K562 (cell line): ENCODE measurements at regions not wholly inside any gene's neighbourhood (a gene's known extent, or its start where the extent isn't known, plus 50 kb on each side); places are given as distances from the start of the nearest gene placed in this dataset.
A peak's percentile ranks its signal among the peaks of the same experiment; 100 is the strongest.

ENCODE experiments used
- CBFB ChIP-seq: sonication (generic); formaldehyde crosslinking; IDR thresholded peaks from 2 replicates; pipeline ENCODE4 v1.4.0; 2020; ENCODE audit warnings: mild to moderate bottlenecking, missing genetic modification reagents
- CREB1 ChIP-seq, 2 experiments: sonication (generic) in 1 of 2; formaldehyde crosslinking in 1 of 2; IDR thresholded peaks; 2 replicates each; pipeline versions ENCODE4 v1.6.1 to v1.8.0; 2012 to 2022; ENCODE audit warnings: inconsistent platforms in 1 of 2, mild to moderate bottlenecking in 1 of 2, missing genetic modification reagents in 1 of 2, moderate library complexity in 1 of 2
- POLR2A ChIP-seq: fragments of 450-650 bp; conservative IDR thresholded peaks from 2 replicates; pipeline ENCODE4 v1.6.1; 2016
- TF ChIP-seq, protein P1 (sequence below), 2 experiments: fragments of 450-650 bp in 1 of 2; sonication (generic) in 1 of 2; formaldehyde crosslinking in 1 of 2; IDR thresholded peaks; 2 replicates each; pipeline versions ENCODE4 v1.7.1 to v1.9.0; 2016 to 2022; ENCODE audit warnings: inconsistent platforms in 1 of 2, mild to moderate bottlenecking in 1 of 2, missing genetic modification reagents in 1 of 2

- TF ChIP-seq POLR2A (no peak), CBFB (CRISPR knock-in tag) (no peak), CREB1 (IDR thresholded peaks at IDR 0.05) (peak; percentile 31; the same call in 1 of the 2 replicates), CREB1 (CRISPR knock-in tag; IDR thresholded peaks at IDR 0.05) (no peak)
- TF ChIP-seq, protein P1, sequence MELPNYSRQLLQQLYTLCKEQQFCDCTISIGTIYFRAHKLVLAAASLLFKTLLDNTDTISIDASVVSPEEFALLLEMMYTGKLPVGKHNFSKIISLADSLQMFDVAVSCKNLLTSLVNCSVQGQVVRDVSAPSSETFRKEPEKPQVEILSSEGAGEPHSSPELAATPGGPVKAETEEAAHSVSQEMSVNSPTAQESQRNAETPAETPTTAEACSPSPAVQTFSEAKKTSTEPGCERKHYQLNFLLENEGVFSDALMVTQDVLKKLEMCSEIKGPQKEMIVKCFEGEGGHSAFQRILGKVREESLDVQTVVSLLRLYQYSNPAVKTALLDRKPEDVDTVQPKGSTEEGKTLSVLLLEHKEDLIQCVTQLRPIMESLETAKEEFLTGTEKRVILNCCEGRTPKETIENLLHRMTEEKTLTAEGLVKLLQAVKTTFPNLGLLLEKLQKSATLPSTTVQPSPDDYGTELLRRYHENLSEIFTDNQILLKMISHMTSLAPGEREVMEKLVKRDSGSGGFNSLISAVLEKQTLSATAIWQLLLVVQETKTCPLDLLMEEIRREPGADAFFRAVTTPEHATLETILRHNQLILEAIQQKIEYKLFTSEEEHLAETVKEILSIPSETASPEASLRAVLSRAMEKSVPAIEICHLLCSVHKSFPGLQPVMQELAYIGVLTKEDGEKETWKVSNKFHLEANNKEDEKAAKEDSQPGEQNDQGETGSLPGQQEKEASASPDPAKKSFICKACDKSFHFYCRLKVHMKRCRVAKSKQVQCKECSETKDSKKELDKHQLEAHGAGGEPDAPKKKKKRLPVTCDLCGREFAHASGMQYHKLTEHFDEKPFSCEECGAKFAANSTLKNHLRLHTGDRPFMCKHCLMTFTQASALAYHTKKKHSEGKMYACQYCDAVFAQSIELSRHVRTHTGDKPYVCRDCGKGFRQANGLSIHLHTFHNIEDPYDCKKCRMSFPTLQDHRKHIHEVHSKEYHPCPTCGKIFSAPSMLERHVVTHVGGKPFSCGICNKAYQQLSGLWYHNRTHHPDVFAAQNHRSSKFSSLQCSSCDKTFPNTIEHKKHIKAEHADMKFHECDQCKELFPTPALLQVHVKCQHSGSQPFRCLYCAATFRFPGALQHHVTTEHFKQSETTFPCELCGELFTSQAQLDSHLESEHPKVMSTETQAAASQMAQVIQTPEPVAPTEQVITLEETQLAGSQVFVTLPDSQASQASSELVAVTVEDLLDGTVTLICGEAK (IDR thresholded peaks at IDR 0.05) = no peak
- TF ChIP-seq, protein P1 (CRISPR knock-in tag; IDR thresholded peaks at IDR 0.05) = no peak
These were observed 509.1 kb downstream of the SHQ1 start for GRCh38 chr3:72338942-72339669.
